GM21367 (cell line): ENCODE measurements at regions not wholly inside any gene's neighbourhood (a gene's known extent, or its start where the extent isn't known, plus 50 kb on each side); places are given as distances from the start of the nearest gene placed in this dataset.
"Not testable (repeated sequence)": the region's sequence is repeated elsewhere in the genome, so short reads cannot be mapped to it uniquely, and the experiment has no call there.

ENCODE experiments used
- ATAC-seq: cut with Tn5 transposase; IDR thresholded peaks from one replicate; pipeline ENCODE4 v1.9.1; 2021; ENCODE audit not compliant: unreplicated experiment

- not testable (repeated sequence) for ATAC-seq
Observed at GRCh38 chr5:19246191-19246590, 741.8 kb downstream of the CDH18 start.

DNA sequence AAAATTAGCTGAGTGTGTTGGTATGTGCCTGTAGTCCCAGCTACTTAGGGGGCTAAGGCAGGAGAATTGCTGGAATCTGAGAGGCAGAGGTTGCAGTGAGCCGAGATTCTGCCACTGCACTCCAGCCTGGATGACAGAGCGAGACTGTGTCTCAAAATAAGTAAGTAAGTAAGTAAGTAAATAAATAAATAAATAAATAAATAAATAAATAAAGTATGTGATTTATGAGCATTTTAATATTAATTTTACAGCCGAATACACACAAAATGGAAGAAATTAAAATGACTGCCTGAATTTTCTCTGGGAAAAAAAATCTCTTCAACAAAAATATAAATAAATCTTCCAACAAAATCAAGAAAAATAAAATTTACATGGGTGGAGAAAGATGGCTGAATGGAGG is 740.7 kb downstream of the CDH18 start:
- no peak for ATAC-seq

- no peak for ATAC-seq
Observed at GRCh38 chr5:19256036-19256435, 732.0 kb downstream of the CDH18 start.

- ATAC-seq: no peak
Observed at GRCh38 chr5:19258686-19259085, 729.3 kb downstream of the CDH18 start.

- no peak for ATAC-seq
Observed at GRCh38 chr5:19261879-19262278, 726.1 kb downstream of the CDH18 start.

DNA sequence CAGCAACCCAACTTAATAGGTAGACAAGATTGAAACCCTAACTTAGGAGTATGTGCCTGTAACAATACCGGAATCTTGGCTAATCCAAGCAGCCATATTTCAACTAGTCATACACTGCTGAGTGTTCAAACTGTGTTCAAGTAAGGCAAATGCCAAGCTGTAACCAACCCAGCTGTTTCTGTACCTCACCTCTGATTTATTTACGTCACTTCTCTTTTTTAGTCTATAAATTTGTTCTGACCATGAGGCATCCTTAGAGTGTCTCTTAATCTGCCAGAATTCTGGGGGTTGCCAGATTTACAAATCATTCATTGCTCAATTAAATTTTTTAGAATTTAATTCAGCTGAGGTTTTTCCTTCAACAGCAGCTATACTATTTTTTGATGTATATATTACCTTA is 723.2 kb downstream of the CDH18 start:
- ATAC-seq: no peak

DNA sequence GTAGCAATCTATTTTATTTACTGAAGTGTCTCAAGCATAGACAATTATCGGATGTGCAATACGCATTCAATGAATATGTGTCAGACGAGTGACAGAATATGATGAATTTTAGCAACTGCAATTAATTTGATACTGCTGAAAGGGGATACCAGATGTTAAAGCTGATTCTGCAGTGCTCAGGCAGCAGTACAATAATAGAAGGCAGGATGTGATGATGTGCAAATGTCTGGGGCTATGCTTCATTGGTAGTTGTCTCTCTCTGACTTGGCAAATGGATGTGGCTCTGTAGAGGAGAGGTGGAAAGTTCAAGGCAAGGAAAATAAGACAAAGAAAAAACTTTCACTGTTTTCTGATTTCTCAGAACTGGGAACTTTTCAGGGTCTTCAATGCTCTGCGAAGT is 721.2 kb downstream of the CDH18 start:
- no peak for ATAC-seq

DNA sequence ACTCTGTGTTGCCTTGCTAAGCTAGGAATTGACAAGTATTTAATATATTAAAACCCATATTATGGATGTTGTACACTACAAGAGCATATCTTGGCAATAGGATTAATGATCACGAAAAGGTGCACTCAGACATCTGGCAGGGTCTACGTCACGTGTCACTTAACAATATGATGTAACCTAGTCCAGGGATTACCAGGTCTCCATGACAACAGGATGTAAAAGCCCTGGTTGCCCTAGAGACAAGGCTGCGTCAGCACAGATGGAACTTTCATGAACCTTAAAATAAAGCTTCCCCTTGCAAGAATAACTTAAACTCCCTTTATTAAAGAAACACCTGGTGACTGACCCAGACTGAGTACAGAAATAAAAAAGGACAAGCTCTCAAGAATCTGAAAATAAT is 717.8 kb downstream of the CDH18 start:
- no peak for ATAC-seq

DNA sequence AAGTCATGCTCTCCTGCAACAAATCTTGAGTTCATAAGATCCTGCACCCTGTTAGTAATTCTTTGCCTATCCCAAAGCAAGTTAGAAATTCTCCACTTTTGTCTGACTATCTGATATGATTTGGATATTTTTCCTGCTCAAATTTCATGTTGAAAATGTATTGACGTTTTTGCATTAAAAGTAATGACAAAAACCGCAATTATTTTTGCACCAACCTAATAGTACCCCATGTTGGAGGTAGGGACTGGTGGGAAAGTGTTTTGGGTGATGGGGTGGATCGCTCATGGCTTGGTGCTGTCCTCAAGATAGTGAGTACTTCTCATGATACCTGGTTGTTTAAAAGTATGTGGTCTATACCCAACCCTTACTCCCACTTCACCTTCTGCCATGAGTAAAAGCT is 713.4 kb downstream of the CDH18 start:
- no peak for ATAC-seq

DNA sequence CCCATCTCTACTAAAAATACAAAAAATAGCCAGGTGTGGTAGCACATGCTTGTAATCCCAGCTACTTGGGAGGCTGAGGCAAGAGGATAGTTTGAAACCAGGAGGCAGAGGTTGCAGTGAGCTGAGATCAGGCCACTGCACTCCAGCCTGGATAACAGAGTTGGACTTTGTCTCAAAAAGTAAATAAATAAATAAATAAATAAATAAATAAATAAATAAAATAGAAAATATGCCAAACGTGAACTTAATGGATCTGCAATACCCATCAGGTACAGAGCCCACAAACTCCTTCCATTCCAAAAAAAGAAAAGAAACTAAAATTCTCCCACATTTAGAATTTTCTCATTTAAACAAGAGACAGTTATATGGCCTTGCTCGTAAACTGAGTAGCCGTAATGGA is 702.7 kb downstream of the CDH18 start:
- no peak for ATAC-seq

DNA sequence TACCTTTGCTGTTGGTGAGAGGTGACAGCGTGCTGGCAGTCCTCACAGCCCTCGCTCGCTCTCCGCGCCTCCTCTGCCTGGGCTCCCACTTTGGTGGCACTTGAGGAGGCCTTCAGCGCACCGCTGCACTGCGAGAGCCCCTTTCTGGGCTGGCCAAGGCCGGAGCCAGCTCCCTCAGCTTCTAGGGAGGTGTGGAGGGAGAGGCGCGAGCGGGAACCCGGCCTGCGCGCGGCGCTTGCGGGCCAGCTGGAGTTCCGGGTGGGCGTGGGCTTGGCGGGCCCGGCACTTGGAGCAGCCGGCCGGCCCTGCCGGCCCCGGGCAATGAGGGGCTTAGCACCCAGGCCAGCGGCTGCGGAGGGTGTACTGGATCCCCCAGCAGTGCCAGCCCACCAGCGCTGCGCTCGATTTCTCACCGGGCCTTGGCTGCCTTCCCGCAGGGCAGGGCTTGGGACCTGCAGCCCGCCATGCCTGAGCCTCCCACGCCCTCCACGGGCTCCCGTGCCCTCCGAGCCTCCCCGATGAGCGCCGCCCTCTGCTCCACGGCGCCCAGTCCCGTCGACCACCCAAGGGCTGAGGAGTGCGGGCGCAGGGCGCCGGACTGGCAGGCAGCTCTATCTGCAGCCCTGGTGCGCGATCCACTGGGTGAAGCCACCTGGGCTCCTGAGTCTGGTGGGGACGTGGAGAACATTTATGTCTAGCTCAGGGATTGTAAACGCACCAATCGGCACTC is 700.3 kb downstream of the CDH18 start:
- not testable (repeated sequence) for ATAC-seq

- ATAC-seq: not testable (repeated sequence)
Observed at GRCh38 chr5:19288311-19288710, 699.7 kb downstream of the CDH18 start.

- ATAC-seq: no peak
Observed at GRCh38 chr5:19297934-19298333, 690.1 kb downstream of the CDH18 start.

DNA sequence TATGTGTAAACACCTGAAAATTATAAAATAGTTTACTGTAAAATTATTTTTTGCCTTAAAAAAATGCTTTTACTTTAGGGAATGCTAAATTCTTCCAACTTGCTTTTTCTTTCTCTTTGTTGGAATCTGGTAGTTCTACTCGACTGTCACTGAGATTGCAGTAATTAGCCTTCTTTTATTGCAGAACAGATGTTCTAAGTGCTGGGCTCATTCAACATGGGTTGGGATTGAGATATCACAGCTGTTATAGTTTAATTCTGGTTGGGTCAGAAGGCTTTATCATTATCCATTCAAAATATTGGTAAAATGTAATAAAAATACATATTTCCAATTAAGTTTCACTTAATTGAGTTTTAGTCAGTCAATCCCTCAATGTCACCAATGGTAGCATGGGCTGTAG is 686.7 kb downstream of the CDH18 start:
- ATAC-seq: no peak

- ATAC-seq: no peak
Observed at GRCh38 chr5:19314840-19315239, 673.2 kb downstream of the CDH18 start.

DNA sequence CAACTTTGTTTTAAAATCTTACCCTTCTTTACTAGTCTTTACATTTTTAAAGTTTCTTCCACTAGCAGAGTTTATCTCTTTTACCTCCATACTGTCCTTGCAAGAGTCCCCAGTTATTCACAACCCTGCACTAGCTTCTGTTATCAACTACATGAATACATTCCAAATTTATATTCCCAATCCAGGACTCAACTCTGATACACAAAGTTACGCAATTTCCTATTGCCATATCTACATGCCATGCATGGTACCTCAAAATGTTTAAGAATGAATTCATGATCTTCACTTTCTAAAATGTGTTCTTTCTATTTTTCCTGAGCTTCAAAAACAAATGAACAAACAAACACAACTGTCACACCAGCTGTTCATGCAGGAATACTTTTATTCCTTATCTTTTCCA is 668.7 kb downstream of the CDH18 start:
- ATAC-seq: no peak

- ATAC-seq: no peak
Observed at GRCh38 chr5:19322716-19323485, 665.1 kb downstream of the CDH18 start.

- no peak for ATAC-seq
Observed at GRCh38 chr5:19334278-19334677, 653.7 kb downstream of the CDH18 start.

- ATAC-seq: no peak
Observed at GRCh38 chr5:19342942-19343341, 645.1 kb downstream of the CDH18 start.

DNA sequence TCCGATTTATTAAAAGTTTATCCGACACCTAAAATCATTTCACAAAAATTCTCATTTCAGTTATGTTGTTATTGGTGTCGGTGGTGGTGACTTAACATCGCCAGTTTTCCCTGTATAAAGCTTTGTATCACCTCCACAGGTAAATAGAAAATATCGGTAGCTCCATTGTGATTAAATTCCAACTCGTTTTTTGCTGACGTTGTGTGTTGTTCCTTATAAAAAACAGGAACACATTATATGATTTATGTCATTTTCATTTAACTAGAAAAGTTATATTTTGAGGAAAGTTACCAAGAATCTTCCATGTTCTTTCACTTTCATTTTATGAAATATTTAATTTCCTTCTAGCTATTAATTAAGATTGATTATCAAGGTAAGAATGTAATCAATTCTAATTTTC is 635.9 kb downstream of the CDH18 start:
- ATAC-seq: no peak

DNA sequence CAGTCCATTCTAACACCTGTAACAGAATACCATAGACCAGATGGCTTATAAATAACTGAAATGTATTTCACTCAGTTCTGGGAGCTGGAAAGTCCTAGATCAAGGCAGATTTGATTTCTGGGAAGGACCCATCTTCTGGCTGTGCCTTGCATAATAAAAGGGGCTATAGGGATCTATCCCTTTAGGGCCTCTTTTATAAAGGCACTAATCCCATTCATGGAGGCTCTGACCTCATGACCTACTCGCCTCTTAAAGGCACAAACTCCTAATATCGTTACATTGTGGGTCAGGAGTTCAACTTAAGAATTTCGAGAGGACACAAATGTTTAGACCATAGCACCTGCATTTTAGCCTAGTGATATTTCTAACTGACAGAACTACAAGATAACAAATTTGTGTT is 619.0 kb downstream of the CDH18 start:
- no peak for ATAC-seq

- no peak for ATAC-seq
Observed at GRCh38 chr5:19369561-19369960, 618.4 kb downstream of the CDH18 start.
